Stimulated activated CD4-positive, alpha-beta T cell treated with anti-CD3 and anti-CD28 coated beads, Interleukin-12 subunit alpha, Interleukin-12 subunit beta, amount 100 ng/mL, for 48 hours (primary cell): ENCODE measurements at regions not wholly inside any gene's neighbourhood (a gene's known extent, or its start where the extent isn't known, plus 50 kb on each side); places are given as distances from the start of the nearest gene placed in this dataset.
"Not testable (repeated sequence)": the region's sequence is repeated elsewhere in the genome, so short reads cannot be mapped to it uniquely, and the experiment has no call there.

ENCODE experiments used
- DNase-seq, 3 donors: peaks; one replicate each; pipeline ENCODE4 v3.0.0-alpha.2; 2020; ENCODE audit warnings: low read depth in 2 of 3, low spot score in 1 of 3

DNA sequence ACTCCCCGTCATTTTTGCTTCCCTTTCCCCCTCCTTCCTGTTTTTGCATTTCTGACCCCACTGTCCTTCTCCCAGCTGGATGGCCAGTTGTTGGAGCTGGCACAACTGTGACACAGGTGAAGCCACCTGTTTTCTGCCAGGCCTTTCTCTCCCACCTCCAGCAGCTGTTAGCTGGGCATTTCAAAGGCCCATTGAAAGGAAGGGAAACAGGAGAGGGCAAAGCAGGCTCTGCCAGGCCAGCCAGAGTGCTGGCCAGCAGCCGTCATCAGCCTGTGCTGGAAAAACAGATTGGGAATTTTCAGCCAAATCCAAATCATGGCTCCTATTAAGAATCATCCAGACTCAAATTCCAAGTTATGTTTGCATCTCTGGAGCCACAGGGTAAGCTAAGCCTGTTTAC is 155.2 kb upstream of the C2CD4B start:
- no peak for DNase-seq

GRCh38 chr15:62323353-62323890 is 158.3 kb upstream of the C2CD4B start:
- DNase-seq, result no peak

DNA sequence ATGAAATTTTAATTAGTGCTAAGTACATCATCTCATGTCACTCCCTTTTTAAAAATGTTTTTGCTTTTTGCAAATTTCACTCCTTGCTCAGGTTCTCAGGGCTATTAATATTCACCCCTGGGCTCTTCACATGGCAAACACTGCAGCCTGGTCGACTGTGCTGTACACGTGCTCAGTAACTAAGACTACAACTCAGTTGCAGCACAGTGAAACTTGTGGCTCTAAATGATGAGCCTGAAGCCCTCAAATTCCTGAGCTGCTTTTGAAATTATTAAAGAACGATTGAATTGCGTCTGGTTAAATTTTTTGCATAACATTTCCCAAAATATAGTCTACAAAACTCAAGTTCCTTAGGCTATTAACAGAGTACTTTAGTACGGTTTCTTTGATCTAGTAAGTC is 159.3 kb upstream of the C2CD4B start:
- DNase-seq, result no peak

DNA sequence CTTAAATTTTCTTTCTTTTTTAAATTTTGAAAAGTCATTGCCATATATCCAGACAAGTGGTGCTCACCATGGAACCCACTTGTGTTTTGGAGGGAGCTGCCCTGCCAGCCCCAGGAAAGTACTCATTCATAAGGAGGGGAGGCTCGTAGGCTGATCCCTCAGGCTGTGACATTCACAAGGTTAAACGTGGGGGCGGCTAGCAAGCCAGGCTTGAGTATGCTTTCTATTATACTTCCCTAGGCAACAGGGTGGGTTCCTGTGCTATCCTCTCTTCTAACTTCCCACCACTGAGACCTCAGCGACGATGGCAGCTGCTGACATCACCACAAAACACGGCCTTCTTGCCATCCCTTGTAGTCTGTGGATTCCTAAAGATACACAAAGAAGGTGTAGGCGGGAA is 160.5 kb upstream of the C2CD4B start:
- DNase-seq, result no peak

DNA sequence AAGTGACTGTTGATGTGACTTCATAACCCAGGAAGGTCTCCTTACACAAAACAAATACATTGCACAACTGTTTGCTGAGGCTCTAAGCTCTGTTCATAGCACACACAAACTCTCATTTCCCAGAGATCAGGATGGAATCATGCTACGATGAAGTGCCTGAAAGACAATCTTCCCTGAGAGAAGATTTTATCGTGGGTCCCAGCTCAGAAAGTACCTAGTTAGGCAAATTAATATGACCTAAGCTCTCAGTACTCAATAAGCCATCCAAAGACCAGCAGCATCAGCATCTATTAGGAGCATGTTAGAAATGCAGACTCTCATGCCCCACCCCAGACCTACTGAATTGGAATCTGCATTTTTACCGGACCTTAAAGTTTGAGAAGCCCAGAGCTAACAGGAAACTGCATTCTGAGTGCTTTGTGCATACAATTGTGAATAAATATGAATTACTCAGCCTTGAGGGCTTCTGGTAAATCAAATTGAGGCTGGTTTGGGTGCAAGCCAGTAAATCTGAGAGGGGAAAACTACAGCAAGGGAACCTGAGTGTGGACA is 161.5 kb upstream of the C2CD4B start:
- DNase-seq, result no peak

DNA sequence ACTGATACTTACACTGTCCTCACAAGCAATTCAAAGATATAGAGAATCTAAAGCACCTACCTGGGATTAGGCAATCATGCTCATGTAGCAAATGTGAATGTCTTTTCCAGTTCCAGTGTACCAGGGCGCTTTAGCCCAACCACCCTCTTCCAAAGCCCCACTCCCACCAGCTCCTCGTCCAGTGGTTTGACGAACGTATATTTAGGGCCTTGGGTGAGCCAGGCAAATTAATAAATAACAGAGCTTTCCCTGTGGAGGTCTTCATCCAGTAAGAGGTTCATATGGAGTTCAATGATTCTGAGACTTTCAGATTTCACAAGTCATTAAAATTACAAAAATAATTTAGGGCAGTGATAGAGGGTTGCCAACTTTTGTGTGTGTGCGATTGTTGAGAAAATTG is 162.3 kb upstream of the C2CD4B start:
- DNase-seq, result no peak

DNA sequence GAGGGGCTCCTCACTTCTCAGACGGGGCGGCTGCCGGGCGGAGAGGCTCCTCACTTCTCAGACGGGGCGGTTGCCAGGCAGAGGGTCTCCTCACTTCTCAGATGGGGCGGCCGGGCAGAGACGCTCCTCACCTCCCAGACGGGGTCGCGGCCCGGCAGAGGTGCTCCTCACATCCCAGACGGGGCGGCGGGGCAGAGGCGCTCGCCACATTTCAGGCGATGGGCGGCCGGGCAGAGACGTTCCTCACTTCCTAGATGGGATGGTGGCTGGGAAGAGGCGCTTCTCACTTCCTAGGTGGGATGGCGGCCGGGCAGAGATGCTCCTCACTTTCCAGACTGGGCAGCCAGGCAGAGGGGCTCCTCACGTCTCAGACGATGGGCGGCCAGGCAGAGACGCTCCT is 167.4 kb upstream of the C2CD4B start:
- not testable (repeated sequence) for DNase-seq

GRCh38 chr15:62334536-62334935 is 169.5 kb upstream of the C2CD4B start:
- no peak for DNase-seq

DNA sequence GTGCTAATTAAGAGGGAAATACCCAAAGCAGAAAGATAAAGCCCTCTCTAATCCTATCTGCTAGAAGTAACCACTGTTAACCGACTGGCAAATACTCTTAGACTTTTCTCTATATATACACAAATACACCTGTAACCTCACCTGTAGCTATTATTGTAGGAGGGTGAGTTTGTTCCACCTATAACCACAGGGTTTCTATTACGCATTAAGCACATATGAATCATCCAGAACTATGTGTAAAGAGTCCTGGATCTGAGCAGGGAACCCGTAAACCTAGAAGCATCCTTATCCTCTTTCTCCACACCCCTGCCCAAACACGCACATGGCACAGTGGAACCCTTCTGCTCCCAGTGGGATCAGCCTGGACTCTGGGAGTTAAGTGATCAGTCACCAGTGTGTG is 172.8 kb upstream of the C2CD4B start:
- DNase-seq, result no peak

DNA sequence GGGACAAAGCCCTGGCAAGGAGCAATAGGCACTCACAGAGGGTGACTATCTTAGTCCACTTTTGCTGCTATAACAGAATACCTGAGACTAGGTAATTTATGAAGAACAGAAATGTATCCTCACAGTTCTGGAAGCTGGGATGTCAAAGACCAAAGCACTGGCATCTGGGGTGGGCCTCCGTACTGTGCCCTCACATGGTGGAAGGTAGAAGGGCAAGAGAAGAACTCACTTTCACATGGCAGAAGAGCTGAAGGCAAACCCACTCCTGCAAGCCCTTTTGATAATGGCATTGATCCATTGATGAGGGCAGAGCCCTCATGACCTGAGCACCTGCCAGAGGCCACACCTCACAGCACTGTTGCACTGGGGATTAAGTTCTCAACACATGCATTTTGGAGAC is 173.4 kb upstream of the C2CD4B start:
- DNase-seq, result no peak

DNA sequence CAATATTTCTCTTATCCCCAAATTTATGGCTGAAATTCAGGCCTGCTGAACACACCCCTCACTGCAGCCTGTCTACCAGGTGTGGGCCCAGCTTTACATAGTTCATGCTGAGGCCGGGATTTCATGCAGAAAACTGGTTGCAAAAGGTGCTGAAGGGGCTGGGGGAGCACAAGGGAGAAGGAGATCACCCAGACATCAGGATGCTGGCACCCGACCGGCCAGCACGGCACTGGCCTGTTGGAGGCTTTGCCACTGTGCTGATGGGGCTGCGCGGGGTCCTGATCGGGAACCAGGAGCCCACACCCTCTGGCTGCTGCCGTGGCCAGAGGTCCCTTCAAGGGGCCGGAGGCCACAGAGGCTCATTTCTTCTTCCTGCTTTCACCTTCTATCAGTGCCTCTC is 177.9 kb upstream of the C2CD4B start:
- DNase-seq, result no peak

GRCh38 chr15:62343397-62343796 is 178.3 kb upstream of the C2CD4B start:
- no peak for DNase-seq

- peak; percentile 25 to 35 (median 29) for DNase-seq
Measured at GRCh38 chr15:62344806-62345539, 179.9 kb upstream of the C2CD4B start.

DNA sequence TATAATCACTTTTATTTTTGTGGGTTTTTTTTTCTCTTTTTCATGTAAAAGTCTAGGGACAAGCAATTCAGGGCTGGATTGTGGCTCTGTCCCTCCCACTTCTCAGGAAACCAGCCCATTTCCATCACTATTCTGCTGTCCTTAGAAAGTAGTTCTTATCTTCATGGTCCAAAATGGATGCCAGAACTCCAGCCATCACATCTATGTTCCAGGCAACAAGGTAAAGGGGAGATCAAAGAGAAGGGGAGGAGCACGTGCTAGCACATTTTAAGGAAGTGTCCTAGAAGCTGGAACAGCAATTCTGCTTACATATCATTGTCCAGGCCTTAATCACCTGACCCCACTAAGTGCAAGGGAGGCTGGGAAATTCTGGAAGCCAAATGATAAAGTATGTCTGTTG is 181.1 kb upstream of the C2CD4B start:
- no peak for DNase-seq

GRCh38 chr15:62348118-62348517 is 183.0 kb upstream of the C2CD4B start:
- DNase-seq, result no peak

GRCh38 chr15:62348623-62349022 is 183.5 kb upstream of the C2CD4B start:
- no peak for DNase-seq

GRCh38 chr15:62352817-62353216 is 187.7 kb upstream of the C2CD4B start:
- DNase-seq, result no peak

DNA sequence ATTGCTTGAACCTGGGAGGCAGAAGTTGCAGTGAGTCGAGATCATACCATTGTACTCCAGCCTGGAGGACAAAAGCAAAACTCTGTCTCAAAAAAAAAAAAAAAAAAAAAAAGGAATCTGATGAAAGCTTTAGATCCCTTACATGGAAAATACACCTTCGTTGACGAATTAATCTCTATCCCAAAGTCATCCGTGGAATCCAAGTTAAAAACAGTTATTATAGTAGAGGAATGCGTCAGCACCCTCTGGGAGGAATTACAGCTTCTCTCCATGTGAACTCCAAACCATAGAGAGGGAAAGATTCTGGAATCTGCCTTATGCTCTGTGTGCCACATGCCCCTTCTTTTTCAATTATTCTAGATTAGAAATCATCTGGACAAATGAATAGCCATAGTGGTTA is 192.3 kb upstream of the C2CD4B start:
- no peak for DNase-seq

- no peak for DNase-seq
Measured at GRCh38 chr15:62359416-62359815, 194.3 kb upstream of the C2CD4B start.

DNA sequence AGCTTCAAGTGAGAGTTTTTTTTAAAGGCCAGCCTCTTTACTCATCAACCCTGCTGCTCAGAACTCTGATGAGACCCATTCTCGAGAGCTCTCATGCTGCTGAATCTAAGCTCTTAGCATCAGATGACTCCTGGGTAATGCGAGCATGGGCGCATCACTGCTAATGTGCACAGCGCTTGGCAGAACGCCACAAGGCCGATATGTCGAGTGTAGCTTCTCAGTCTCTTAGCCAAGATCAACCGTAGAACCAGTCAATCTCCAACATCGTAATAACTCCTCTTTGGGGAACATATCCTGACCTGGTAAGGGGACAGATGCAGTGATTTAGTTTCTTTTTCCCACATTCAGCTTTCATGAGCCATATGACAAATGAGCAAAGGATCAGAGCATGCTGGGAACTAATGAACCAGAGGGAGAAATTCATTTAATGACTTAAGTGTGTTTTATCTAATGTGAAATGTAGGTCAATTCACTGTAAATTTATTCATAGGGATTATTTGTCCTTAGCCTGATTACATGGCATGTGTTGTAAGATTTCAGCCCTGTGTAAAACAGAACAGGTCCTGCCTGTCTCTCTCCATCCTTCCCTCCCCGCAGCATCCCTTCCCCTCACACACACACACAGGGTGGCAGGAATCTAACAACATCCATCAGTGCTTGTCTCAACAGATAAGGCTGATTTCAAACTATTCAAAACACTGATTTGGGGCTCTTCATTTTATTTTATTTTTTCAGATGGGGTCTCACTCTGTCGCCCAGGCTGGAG is 195.4 kb upstream of the C2CD4B start:
- DNase-seq, result no peak

DNA sequence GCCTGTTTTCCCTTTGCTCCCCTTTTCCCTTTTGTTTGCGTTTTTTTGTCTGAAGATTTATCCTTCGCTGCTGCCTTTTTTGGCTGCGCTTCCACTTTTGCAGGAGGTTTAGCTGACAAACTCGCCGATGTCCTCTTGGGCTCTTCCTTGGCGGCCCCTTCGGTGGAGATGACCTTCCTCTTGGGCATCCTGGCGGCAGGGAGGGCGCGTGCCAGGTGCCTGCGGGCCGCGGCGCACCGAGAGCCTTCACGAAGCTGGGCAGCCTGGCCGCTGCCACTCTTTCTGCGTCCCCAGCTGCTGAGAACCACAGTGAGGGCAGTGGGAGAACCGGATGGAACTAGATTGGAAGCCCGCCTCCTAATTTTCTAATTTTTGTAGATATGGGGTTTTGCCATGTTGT is 197.1 kb upstream of the C2CD4B start:
- no peak for DNase-seq

- no peak for DNase-seq
Measured at GRCh38 chr15:62362608-62363007, 197.5 kb upstream of the C2CD4B start.
